GM21360 (cell line): ENCODE measurements at regions not wholly inside any gene's neighbourhood (a gene's known extent, or its start where the extent isn't known, plus 50 kb on each side); places are given as distances from the start of the nearest gene placed in this dataset.
A peak's percentile ranks its signal among the peaks of the same experiment; 100 is the strongest.
"Not testable (repeated sequence)": the region's sequence is repeated elsewhere in the genome, so short reads cannot be mapped to it uniquely, and the experiment has no call there.

Experiments
- ATAC-seq: cut with Tn5 transposase; IDR thresholded peaks from one replicate; pipeline ENCODE4 v1.9.1; 2021; ENCODE audit warnings: mild to moderate bottlenecking, moderate library complexity; ENCODE audit not compliant: unreplicated experiment

DNA sequence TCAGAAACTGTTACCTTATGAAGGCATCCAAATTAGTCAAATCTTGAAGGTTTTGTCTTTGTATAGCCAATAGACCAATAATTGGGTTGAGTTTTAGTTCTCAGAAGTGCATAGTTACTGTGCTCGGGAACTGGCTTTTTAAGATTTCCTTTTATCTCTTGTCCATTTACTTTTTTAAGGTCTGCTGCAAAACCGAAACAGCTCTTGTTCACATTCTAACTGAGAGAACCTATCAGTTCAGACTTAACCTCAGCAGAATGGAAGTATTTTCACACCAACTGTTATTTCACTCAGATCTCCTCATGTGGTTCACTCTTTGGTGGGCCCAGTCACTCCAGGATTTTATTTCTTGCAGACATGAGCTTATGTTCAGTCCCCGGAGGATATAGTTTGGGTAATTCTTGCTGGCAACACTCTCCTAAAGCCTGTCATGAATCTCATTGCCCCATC is 55.5 kb downstream of the TPBG start:
- peak; percentile 83 for ATAC-seq

DNA sequence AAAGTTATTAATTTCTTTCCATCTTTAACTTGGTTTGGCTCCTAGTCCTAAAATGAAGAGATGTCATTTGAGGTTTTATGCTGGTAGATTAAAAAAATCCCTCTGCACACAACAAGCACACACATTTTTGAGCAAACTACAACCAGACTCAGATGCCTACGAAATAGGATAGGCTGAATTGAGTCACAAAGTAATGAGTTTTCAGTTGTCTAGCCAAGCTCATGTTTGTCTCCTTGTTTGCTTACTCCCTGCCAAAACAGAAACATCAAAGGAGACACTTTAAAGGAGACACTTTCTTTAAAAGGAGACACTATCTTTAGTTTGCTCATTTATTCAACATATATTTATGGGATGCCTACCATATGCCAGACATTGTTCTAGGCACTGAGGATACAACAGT is 56.2 kb downstream of the TPBG start:
- peak; percentile 34 for ATAC-seq

- ATAC-seq: no peak
Observed at GRCh38 chr6:82430611-82431010, 67.0 kb downstream of the TPBG start.

- ATAC-seq: no peak
Observed at GRCh38 chr6:82436740-82437139, 73.1 kb downstream of the TPBG start.

DNA sequence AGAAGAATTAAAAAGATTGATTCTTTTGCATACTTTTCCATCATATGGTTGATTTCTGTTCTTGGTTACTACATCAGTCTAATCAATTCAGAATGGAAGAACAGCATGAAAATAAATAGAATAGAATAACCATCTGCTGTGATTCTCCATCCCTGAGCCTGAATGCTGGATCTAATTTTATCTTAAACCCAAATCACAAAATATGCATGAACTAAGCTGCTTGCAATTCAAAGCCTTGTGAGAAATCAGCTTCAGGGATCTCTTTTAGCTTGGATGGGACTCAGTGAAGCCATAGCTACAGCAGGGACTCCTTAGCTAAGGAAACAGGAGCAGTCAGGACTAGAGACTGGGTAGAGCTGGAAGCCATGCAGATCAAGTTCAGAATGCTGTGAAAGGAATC is 74.1 kb downstream of the TPBG start:
- ATAC-seq: no peak

DNA sequence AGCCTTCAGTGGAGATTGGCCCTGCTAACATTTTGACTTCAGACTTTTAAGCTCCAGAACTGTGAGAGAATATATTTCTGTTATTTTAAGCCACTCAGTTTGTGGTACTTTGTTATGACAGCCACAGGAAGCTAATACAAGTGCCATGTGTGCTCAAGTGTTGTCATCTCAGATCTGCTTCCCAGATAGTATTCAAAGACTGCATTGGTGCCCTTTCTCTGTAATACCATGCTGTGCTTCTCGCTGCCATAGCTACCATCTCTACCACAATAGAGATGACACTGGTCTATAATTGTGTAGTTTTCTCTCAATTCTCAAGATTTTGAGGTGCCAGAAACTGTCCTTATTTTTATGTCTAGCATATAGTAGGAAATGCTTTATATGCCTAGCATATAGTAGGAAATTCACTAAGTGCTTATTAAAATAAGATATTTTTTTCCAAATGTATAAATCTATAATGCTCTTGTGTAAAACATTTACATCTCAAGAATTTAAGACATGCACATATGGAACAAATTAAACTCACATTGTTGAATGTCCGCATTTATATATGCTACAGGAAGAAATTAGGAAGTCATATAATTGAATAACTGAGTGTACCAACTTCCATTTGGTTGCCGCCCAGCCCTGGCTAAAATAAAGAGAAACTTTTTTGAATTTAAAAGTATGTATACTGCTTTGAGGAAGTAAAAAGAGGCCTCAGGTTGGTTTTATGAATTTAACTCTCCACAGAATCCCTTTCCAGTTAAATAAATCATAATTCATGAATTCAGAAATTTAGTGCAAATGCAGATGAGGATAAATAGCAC is 77.6 kb downstream of the TPBG start:
- ATAC-seq: no peak

- ATAC-seq: no peak
Observed at GRCh38 chr6:82442061-82442719, 78.6 kb downstream of the TPBG start.

- ATAC-seq: no peak
Observed at GRCh38 chr6:82458147-82458546, 94.5 kb downstream of the TPBG start.

DNA sequence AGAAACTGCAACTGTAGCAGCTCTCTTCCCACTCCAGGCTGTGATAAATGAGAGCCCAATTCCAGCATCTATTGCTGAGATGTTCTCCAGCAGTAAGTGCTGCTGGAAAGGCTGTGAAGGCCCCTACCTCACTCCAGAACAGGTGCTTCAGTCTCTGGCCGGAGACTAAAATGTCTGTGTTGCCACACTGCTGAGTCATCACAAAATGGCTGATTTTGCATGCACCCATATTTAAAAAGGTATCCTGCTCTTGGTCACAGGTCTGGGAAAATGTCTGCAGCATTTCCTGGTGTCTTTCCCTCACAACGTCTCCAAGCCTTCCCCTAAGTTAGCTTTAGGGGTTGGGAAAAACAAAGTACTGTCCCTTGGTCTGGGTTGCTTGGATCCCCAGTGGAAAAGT is 95.1 kb downstream of the TPBG start:
- ATAC-seq: no peak

GRCh38 chr6:82461536-82461935 is 97.9 kb downstream of the TPBG start:
- ATAC-seq: no peak

DNA sequence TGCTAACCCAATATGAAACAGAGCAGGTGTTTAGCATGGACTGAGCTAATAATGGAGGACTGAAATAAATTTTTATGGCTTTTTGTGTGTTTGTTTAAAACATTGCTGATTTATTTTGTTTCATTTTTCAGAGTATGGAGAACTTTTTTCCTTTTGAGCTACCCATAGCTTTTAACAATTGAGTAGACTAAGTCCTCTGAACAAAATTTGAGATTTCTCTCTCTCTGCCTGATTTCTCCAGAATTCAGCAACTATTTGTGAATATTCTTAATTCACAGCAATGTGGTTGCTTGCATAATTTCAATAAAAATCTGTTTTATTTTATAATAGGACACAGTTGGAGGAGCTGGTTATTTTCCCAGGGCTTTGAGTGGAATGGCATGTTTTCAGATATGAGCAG is 103.7 kb downstream of the TPBG start:
- ATAC-seq: no peak

- not testable (repeated sequence) for ATAC-seq
Observed at GRCh38 chr6:82470123-82470522, 106.5 kb downstream of the TPBG start.

DNA sequence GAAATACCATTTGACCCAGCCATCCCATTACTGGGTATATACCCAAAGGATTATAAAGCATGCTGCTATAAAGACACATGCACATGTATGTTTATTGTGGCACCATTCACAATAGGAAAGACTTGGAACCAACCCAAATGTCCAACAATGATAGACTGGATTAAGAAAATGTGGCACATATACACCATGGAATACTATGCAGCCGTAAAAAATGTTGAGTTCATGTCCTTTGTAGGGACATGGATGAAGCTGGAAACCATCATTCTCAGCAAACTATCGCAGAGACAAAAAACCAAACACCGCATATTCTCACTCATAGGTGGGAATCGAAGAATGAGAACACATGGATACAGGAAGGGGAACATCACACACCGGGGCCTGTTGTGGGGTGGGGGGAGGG is 111.5 kb downstream of the TPBG start:
- not testable (repeated sequence) for ATAC-seq

DNA sequence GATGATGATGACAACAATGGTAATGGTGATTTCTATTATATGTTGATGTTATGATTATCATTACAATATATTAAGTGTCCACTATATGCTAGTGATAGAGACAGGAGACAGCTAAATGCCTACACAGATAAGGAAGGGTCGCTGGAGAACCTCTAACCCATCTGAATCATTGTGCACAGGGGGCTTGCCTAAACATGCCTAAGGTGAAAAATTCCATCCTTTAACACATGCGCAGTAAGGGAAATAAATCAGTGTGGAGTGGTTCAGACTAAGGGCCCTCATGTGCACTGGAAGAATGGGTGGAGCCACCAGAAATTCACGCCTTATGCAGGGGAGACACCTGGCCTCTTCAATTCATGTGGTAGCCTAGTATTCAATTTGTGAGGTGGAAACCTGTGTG is 120.4 kb downstream of the TPBG start:
- ATAC-seq: no peak

DNA sequence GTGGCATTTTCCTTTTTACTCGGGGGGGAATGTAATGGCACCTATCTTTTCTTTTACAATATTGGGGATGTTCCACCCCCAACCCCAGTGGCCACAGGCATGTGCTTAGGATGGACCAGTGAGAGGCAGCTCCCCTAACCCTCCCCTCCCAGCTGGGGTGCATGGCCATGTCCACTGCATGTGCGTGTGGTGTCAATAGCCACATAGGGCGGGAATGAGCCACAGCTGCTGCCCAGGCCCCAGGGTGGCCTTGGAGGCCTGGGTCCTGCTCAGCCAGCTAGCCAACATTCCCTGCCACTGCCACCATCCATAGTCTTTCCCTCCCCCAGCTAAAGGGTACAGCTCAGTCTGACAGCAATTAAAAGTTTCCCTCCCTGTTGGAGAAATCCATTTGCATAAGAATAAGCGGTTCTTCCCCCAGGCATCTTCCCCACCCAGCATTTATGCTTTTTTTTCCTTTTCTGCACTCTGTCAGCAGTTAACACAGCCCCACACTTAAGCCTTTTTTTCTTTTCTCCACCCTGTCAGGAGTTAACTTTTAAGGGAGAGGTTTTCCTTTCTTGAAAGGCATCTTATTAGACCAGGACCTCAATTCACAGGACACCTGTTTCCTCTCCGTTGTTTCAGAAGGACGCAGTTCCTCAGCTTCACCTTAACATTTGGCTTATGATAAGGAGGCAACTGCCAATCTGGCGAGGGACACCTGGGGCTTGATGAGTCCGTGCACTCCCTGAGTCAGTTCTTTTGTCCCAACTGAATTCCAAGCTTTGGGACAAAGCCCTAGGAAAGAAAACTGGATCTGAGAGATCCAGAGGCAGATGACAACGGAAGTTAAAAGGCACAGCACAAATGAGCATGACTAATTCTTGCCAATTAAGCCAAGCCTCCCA is 121.4 kb downstream of the TPBG start:
- no peak for ATAC-seq

GRCh38 chr6:82487895-82488294 is 124.3 kb downstream of the TPBG start:
- ATAC-seq: no peak

GRCh38 chr6:82488403-82488802 is 124.8 kb downstream of the TPBG start:
- ATAC-seq: no peak

DNA sequence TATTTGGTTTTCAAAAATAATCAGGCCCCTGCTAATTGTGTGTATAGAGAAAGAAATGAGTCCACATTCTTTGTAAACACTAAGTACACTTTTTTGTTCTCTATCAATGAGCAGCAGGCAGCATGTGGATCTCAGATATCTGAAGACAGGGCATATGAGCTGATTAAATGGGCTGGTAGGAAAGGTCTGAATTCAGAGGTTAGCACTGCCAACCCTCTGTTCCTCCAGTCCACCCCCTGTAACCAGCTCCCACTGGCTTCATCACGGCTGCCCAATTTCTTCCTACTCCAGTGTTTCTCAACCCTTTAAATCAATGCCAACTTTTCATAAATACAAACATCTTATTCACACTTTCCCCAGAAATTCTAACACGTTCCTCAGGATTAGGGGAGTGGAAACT is 128.5 kb downstream of the TPBG start:
- no peak for ATAC-seq

GRCh38 chr6:82493467-82493866 is 129.8 kb downstream of the TPBG start:
- ATAC-seq: no peak

DNA sequence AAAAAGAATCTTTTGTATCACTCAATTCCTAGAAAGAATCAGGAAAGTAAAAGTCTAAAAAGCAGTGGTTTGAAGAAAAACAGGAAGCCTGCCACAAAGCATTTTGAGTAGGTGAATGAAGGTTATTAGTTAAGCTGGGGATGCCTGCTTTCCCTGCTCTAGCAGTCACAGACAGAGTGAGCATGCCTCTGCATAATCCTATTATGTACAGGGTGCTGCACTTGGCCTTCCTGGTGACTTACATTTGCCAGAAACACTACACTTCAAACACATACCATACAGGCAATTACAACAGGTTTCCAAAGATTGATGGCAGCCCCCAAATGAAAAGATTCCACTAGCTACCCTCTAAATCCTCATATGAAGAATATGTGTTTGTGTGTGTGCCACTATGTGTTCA is 130.8 kb downstream of the TPBG start:
- no peak for ATAC-seq

DNA sequence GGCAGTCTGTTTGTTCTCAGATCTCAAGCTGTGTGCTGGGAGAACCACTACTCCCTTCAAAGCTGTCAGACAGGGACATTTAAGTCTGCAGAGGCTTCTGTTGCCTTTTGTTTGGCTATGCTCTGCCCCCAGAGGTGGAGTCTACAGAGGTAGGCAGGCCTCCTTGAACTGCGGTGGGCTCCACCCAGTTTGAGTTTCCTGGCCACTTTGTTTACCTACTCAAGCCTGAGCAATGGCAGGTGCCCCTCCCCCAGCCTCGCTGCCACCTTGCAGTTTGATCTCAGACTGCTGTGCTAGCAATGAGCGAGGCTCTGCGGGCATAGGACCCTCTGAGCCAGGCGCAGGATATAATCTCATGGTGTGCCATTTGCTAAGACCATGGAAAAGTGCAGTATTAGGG is 138.3 kb downstream of the TPBG start:
- ATAC-seq: not testable (repeated sequence)
